Naive thymus-derived CD4-positive, alpha-beta T cell (primary cell): ENCODE measurements at regions not wholly inside any gene's neighbourhood (a gene's known extent, or its start where the extent isn't known, plus 50 kb on each side); places are given as distances from the start of the nearest gene placed in this dataset.

ENCODE experiments used
- ATAC-seq: fragments of 150-1000 bp; cut with Tn5 transposase; 2 replicates; pipeline ENCODE4 v1.10.0; 2021; ENCODE audit warnings: mild to moderate bottlenecking, moderate library complexity
- CTCF ChIA-PET: fragments of 350-600 bp; sonication (Branson Sonifier 250); formaldehyde crosslinking; loops from one replicate; lab custom pipeline; 2021; ENCODE audit warnings: antibody characterized with exemption; lab: Charles Lee
- POLR2A ChIA-PET: fragments of 350-600 bp; sonication (Branson Sonifier 250); formaldehyde crosslinking; loops from one replicate; lab custom pipeline; 2021; ENCODE audit warnings: antibody characterized with exemption, inconsistent platforms; lab: Charles Lee
- DNase-seq, 9 donors: peaks; one replicate each; pipeline versions ENCODE4 v3.0.0 to v3.0.0-alpha.2; 2020 to 2022; ENCODE audit warnings: mixed read lengths in 1 of 9
- H3K27ac ChIP-seq: one replicate; pipeline ENCODE4 v1.7.0; 2013; ENCODE audit warnings: mild to moderate bottlenecking, low read depth, low read length, moderate library complexity
- H3K27me3 ChIP-seq, 2 donors: one replicate each; pipeline ENCODE4 v1.7.0; 2013; ENCODE audit warnings: low read length in 2 of 2, mild to moderate bottlenecking in 2 of 2, moderate library complexity in 2 of 2; ENCODE audit not compliant: control insufficient read depth in 2 of 2, insufficient read depth in 2 of 2
- H3K36me3 ChIP-seq, 3 experiments: 1 replicate in 2 of 3; 2 replicates in 1 of 3; pipeline ENCODE4 v1.7.0; 2013; ENCODE audit warnings: low read length in 3 of 3, mild to moderate bottlenecking in 3 of 3, moderate library complexity in 1 of 3; ENCODE audit not compliant: insufficient read depth in 3 of 3, control insufficient read depth in 2 of 3
- H3K4me1 ChIP-seq, 2 donors: one replicate each; pipeline ENCODE4 v1.7.0; 2013; ENCODE audit warnings: low read length in 2 of 2, mild to moderate bottlenecking in 2 of 2, moderate library complexity in 1 of 2; ENCODE audit not compliant: control insufficient read depth in 2 of 2, insufficient read depth in 2 of 2
- H3K4me3 ChIP-seq: 2 replicates; pipeline ENCODE4 v1.7.0; 2013; ENCODE audit warnings: mild to moderate bottlenecking, low read length
- H3K9me3 ChIP-seq, 3 experiments: 1 replicate in 2 of 3; 2 replicates in 1 of 3; pipeline ENCODE4 v1.7.0; 2013; ENCODE audit warnings: low read length in 3 of 3; ENCODE audit not compliant: control insufficient read depth in 2 of 3
- H3K27ac Mint-ChIP-seq, 9 donors: one replicate each; pipeline ENCODE4 v1.8.0; 2020 to 2022; ENCODE audit warnings: mixed read lengths in 9 of 9, mild to moderate bottlenecking in 8 of 9, moderate library complexity in 5 of 9, inconsistent platforms in 2 of 9
- H3K27me3 Mint-ChIP-seq, 5 donors: one replicate each; pipeline ENCODE4 v1.8.0; 2021 to 2022; ENCODE audit warnings: mixed read lengths in 5 of 5, mild to moderate bottlenecking in 1 of 5
- H3K36me3 Mint-ChIP-seq, 5 donors: one replicate each; pipeline ENCODE4 v1.8.0; 2020 to 2022; ENCODE audit warnings: mixed read lengths in 5 of 5, mild to moderate bottlenecking in 3 of 5, inconsistent platforms in 1 of 5
- H3K4me1 Mint-ChIP-seq, 7 donors: one replicate each; pipeline ENCODE4 v1.8.0; 2020 to 2022; ENCODE audit warnings: mixed read lengths in 7 of 7, mild to moderate bottlenecking in 3 of 7, inconsistent platforms in 1 of 7
- H3K4me3 Mint-ChIP-seq, 10 donors: one replicate each; pipeline ENCODE4 v1.8.0; 2020 to 2022; ENCODE audit warnings: mild to moderate bottlenecking in 10 of 10, mixed read lengths in 10 of 10, moderate library complexity in 6 of 10, inconsistent platforms in 2 of 10
- H3K9me3 Mint-ChIP-seq, 11 donors: one replicate each; pipeline ENCODE4 v1.8.0; 2020 to 2022; ENCODE audit warnings: mixed read lengths in 11 of 11, mild to moderate bottlenecking in 4 of 11, inconsistent platforms in 1 of 11, moderate library complexity in 1 of 11
- intact Hi-C, 2 donors: fragments of 100-400 bp; cut with micrococcal nuclease; formaldehyde crosslinking; loops; one replicate each; pipeline ENCODE4 v1.15.1; 2023

GRCh38 chr6:168722397-168722796 lies 281.4 kb downstream of the SMOC2 start:
- CTCF ChIA-PET = no interaction called here

GRCh38 chr6:168721571-168721970 lies 280.6 kb downstream of the SMOC2 start:
- intact Hi-C loops = no loop called here
- Mint-ChIP-seq H3K9me3 (peaks cover 0 to 4% (median 0%) of the 10 kb centered on the region in 11 donors), H3K4me1 (no peaks in the 10 kb centered on the region), H3K27me3 (peaks cover 0 to 19% (median 5%) of the 10 kb centered on the region in 5 donors), H3K27ac (no peak overlapping the region), H3K36me3 (no peaks in the 10 kb centered on the region), H3K4me3 (no peak overlapping the region)
- ChIA-PET CTCF (no interaction called here), POLR2A (no interaction called here)
- H3K36me3 ChIP-seq = no peaks in the 10 kb centered on the region
- H3K4me1 ChIP-seq = no peaks in the 10 kb centered on the region
- no peaks in the 10 kb centered on the region for H3K27me3 ChIP-seq
- ATAC-seq = no peak
- no peak overlapping the region for H3K4me3 ChIP-seq
- no peak overlapping the region for H3K27ac ChIP-seq
- no peak for DNase-seq
- H3K9me3 ChIP-seq = no peaks in the 10 kb centered on the region

More at GRCh38 chr6:168722397-168722796, 281.4 kb downstream of the SMOC2 start:
- no peak overlapping the region for H3K4me3 ChIP-seq
- H3K36me3 Mint-ChIP-seq = no peaks in the 10 kb centered on the region
- no peak for DNase-seq
- H3K9me3 Mint-ChIP-seq = peaks cover 0 to 4% (median 0%) of the 10 kb centered on the region in 11 donors
- no peak overlapping the region for H3K27ac Mint-ChIP-seq
- no peaks in the 10 kb centered on the region for H3K36me3 ChIP-seq
- ATAC-seq = no peak
- POLR2A ChIA-PET = no interaction called here
- H3K27me3 Mint-ChIP-seq = peaks cover 0 to 19% (median 5%) of the 10 kb centered on the region in 5 donors
- H3K4me1 Mint-ChIP-seq = no peaks in the 10 kb centered on the region
- H3K4me1 ChIP-seq = no peaks in the 10 kb centered on the region
- H3K9me3 ChIP-seq = no peaks in the 10 kb centered on the region
- no peak overlapping the region for H3K27ac ChIP-seq
- intact Hi-C loops = no loop called here
- no peak overlapping the region for H3K4me3 Mint-ChIP-seq
- no peaks in the 10 kb centered on the region for H3K27me3 ChIP-seq

DNA sequence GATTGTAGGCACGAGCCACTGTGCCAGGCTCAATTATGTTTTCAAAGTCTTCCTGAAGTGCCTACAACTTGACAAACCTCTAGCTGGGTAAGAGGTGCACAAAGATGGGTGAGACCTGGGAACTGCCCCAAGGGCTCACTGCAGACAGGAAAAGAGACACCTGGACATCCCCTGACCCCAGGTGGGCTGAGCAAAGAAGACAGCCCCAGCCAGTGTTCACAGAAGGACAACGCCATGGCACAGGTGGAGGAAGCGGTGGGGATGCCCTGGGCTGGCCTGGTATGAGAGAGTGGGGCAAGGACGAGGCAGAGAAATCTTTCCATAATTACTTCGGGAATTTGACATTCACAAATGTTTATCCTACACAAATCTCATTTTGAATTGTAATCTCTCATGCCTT lies 278.9 kb downstream of the SMOC2 start:
- Histone ChIP-seq H3K27ac (no peak overlapping the region), H3K36me3 (no peaks in the 10 kb centered on the region), H3K27me3 (no peaks in the 10 kb centered on the region), H3K9me3 (no peaks in the 10 kb centered on the region), H3K4me1 (no peaks in the 10 kb centered on the region), H3K4me3 (no peak overlapping the region)
- no peak for DNase-seq
- ATAC-seq = no peak
- CTCF ChIA-PET = no interaction called here
- intact Hi-C loops = no loop called here
- H3K4me1 Mint-ChIP-seq = no peaks in the 10 kb centered on the region
- H3K4me3 Mint-ChIP-seq = no peak overlapping the region
- POLR2A ChIA-PET = no interaction called here
- peaks cover 0 to 4% (median 0%) of the 10 kb centered on the region in 11 donors for H3K9me3 Mint-ChIP-seq
- no peak overlapping the region for H3K27ac Mint-ChIP-seq
- H3K27me3 Mint-ChIP-seq = peaks cover 0 to 16% (median 5%) of the 10 kb centered on the region in 5 donors
- no peaks in the 10 kb centered on the region for H3K36me3 Mint-ChIP-seq

- Mint-ChIP-seq H3K27me3 (peaks cover 0 to 16% (median 5%) of the 10 kb centered on the region in 5 donors), H3K4me3 (no peak overlapping the region), H3K9me3 (peaks cover 0 to 4% (median 0%) of the 10 kb centered on the region in 11 donors), H3K27ac (no peak overlapping the region), H3K4me1 (no peaks in the 10 kb centered on the region), H3K36me3 (no peaks in the 10 kb centered on the region)
- H3K4me1 ChIP-seq = no peaks in the 10 kb centered on the region
- no peaks in the 10 kb centered on the region for H3K36me3 ChIP-seq
- no peaks in the 10 kb centered on the region for H3K27me3 ChIP-seq
- POLR2A ChIA-PET = no interaction called here
- H3K27ac ChIP-seq = no peak overlapping the region
- ATAC-seq (no peak), DNase-seq (no peak)
- CTCF ChIA-PET = no interaction called here
- intact Hi-C loops = no loop called here
- no peaks in the 10 kb centered on the region for H3K9me3 ChIP-seq
- no peak overlapping the region for H3K4me3 ChIP-seq
Observed at GRCh38 chr6:168718821-168719475, 278.0 kb downstream of the SMOC2 start.
